ENCODE measurements at regions not wholly inside any gene's neighbourhood (a gene's known extent, or its start where the extent isn't known, plus 50 kb on each side); places are given as distances from the start of the nearest gene placed in this dataset.

DNA sequence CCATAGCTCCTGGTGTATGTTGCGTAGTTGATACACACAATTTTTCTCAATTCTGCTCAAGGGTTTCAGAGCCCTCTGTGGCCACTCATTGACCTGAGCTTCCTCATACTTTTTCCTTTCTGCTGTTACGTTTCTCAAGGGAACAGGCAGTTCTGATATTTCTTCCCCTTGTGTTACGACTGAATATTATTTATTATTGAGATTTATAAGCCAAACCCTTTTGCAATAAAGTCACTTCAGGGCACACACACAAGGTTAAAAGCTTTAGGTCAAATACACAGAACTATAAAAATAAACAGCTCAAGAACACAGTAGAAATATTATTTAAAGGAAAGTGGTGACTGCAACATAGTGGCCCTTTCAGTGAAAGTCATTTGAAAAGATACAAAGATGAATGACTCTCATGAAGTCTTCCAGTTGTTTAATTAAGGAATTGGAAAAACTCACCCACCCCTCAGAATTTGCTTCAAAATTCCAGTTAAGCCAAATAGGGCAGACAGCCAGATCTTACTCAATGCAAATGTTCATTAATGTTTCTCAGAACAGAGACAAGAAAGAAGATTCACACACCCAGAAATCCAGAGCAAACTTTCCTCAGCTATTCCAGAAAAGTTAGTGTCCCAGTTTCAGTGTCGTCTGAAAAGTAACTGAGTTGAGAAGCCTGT is 179.7 kb downstream of the TRIB2 start:
- TF ChIP-seq CTCF (IDR thresholded peaks at IDR 0.05 in 4 of 5, conservative IDR thresholded peaks at IDR 0.05 in 1 of 5): no peak
- no peak for TF ChIP-seq POLR2A (IDR thresholded peaks at IDR 0.05)

All from gastrocnemius medialis (tissue), 4 donors.